SK-MEL-5 (cell line): ENCODE measurements at regions not wholly inside any gene's neighbourhood (a gene's known extent, or its start where the extent isn't known, plus 50 kb on each side); places are given as distances from the start of the nearest gene placed in this dataset.
"Not testable (repeated sequence)": the region's sequence is repeated elsewhere in the genome, so short reads cannot be mapped to it uniquely, and the experiment has no call there.

ENCODE experiments used
- DNase-seq: peaks from one replicate; pipeline ENCODE4 v3.0.0-alpha.2; 2016; ENCODE audit warnings: low read depth, low spot score
- in situ Hi-C: cut with HindIII; loops from 2 replicates; pipeline ENCODE4 v1.10.0; 2016; ENCODE audit warnings: low sequenced_read_pairs, high pct_unique_total_duplicates, low pct_unique_long_range_greater_than_20kb

GRCh38 chr14:80323038-80323665 lies 111.8 kb upstream of the DIO2 start:
- in situ Hi-C loops, result no loop called here
- no peak for DNase-seq

- no peak for DNase-seq
- in situ Hi-C loops, result no loop called here
These were observed 105.1 kb upstream of the DIO2 start for GRCh38 chr14:80316441-80316840.

GRCh38 chr14:80315681-80316080 lies 104.4 kb upstream of the DIO2 start:
- in situ Hi-C loops, result no loop called here
- no peak for DNase-seq

GRCh38 chr14:80313806-80314205 lies 102.5 kb upstream of the DIO2 start:
- in situ Hi-C loops, result no loop called here
- DNase-seq, result no peak

GRCh38 chr14:80310938-80311750 lies 99.8 kb upstream of the DIO2 start:
- peak; percentile 85 for DNase-seq
- in situ Hi-C loops, result no loop called here

- no peak for DNase-seq
These were observed 92.9 kb upstream of the DIO2 start for GRCh38 chr14:80304125-80304766.

GRCh38 chr14:80300351-80300750 lies 89.0 kb upstream of the DIO2 start:
- in situ Hi-C loops, result no loop called here
- DNase-seq, result no peak

More at GRCh38 chr14:80304125-80304766, 92.9 kb upstream of the DIO2 start:
- in situ Hi-C loops, result no loop called here

- DNase-seq, result no peak
- in situ Hi-C loops, result no loop called here
These were observed 87.2 kb upstream of the DIO2 start for GRCh38 chr14:80298491-80299017.

- no peak for DNase-seq
- in situ Hi-C loops, result no loop called here
These were observed 79.8 kb upstream of the DIO2 start for GRCh38 chr14:80291101-80291500.

- in situ Hi-C loops, DNase-seq: not testable (repeated sequence)
These were observed 75.4 kb upstream of the DIO2 start for GRCh38 chr14:80286744-80287143.

GRCh38 chr14:80278293-80279023 lies 67.2 kb upstream of the DIO2 start:
- no peak for DNase-seq
- in situ Hi-C loops, result no loop called here

GRCh38 chr14:80275208-80275850 lies 64.0 kb upstream of the DIO2 start:
- DNase-seq, result no peak
- in situ Hi-C loops, result no loop called here

- in situ Hi-C loops, DNase-seq: not testable (repeated sequence)
These were observed 63.0 kb upstream of the DIO2 start for GRCh38 chr14:80274310-80274709.

GRCh38 chr14:80271389-80271788 lies 60.1 kb upstream of the DIO2 start:
- in situ Hi-C loops, result no loop called here

GRCh38 chr14:80269353-80269925 lies 58.1 kb upstream of the DIO2 start:
- DNase-seq, result no peak
- in situ Hi-C loops, result no loop called here

More at GRCh38 chr14:80271389-80271788, 60.1 kb upstream of the DIO2 start:
- DNase-seq, result no peak

- in situ Hi-C loops, result no loop called here
- DNase-seq, result no peak
These were observed 55.6 kb upstream of the DIO2 start for GRCh38 chr14:80266930-80267329.

GRCh38 chr14:80264702-80265101 lies 53.4 kb upstream of the DIO2 start:
- DNase-seq, result no peak
- in situ Hi-C loops, result no loop called here
